GM19324 (cell line): ENCODE measurements at regions not wholly inside any gene's neighbourhood (a gene's known extent, or its start where the extent isn't known, plus 50 kb on each side); places are given as distances from the start of the nearest gene placed in this dataset.
"Not testable (repeated sequence)": the region's sequence is repeated elsewhere in the genome, so short reads cannot be mapped to it uniquely, and the experiment has no call there.

Source experiments
- ATAC-seq: cut with Tn5 transposase; IDR thresholded peaks from one replicate; pipeline ENCODE4 v1.9.1; 2021; ENCODE audit warnings: mild to moderate bottlenecking, moderate library complexity; ENCODE audit not compliant: unreplicated experiment, low FRiP score

DNA sequence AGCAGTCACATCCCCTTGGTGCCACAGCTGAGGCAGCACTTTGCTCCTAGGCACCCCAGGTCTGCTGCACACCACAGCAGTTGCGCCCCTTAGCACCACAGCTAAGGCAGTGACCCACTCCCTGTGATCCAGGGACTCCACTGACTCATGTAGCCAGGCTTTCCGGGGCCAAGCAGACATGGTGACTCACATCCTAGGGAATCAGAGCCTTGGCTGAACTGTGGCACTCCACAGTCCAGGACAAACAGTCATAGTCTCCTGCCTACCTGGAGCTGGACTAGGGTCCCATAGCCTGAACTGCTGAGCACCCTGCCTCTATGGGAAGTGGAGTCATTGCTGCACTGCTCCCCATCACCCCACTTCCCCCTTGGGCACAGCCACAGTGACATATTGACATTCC, 338.7 kb downstream of the NPR3 start:
- ATAC-seq = no peak

- no peak for ATAC-seq
Observed at GRCh38 chr5:33059081-33059480, 348.0 kb downstream of the NPR3 start.

GRCh38 chr5:33065131-33065530, 354.0 kb downstream of the NPR3 start:
- ATAC-seq = no peak

DNA sequence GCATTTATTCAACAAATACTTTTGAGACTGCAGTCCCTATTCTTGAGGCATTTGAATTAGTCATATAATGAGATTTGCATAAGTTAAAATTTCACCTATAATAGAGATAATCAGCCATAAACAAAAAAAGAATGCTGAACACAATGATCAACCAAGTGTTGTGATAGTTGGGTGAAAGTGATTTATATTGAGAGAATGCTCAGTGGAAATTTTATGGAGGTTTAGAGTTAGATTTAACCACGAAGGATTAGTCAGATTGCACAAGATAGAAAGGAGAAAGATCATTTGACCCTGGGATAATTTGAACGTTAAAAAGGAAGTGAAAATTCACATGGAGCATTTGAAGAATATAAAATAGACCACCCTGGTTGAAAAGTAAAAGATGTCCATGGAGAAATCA, 356.2 kb downstream of the NPR3 start:
- no peak for ATAC-seq

DNA sequence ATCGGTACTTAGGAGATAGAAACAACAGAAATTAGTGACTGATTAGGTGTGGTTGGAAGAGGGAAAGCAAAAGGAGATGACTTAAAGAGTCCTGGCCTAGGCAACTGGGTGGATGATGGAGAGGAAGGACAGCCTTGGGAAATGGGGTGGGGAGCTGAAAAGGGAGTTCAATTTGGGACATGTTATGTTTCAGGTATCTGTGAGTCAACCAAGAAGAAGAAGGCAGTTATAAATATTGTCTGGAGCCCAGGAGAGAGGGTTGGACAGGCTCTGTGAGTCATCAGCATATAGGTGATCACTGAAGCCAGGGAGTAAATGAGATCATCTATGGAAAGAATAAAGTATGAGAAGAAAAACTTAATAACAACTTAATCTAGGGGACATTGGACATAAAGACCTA, 357.7 kb downstream of the NPR3 start:
- ATAC-seq = no peak

- no peak for ATAC-seq
Observed at GRCh38 chr5:33072296-33072695, 361.2 kb downstream of the NPR3 start.

DNA sequence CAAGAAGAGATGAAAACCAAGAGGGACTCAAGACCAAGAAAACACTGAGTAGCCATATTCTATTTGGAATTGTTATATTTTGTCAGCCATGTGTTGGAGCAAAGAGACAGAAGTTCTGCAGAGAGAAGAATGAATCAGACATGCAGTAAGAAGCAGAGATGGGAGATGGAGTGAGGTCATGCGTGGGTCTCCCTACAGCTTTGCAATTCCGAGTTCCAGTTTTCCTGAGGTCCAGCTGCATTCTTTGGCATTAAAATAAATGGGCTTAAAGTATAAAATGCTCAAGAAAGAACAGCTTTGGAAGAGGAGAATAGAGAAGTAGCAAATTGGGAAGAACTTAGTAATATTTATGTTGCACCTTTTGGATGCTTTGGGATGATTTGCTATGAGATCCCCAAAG, 361.6 kb downstream of the NPR3 start:
- ATAC-seq = no peak

DNA sequence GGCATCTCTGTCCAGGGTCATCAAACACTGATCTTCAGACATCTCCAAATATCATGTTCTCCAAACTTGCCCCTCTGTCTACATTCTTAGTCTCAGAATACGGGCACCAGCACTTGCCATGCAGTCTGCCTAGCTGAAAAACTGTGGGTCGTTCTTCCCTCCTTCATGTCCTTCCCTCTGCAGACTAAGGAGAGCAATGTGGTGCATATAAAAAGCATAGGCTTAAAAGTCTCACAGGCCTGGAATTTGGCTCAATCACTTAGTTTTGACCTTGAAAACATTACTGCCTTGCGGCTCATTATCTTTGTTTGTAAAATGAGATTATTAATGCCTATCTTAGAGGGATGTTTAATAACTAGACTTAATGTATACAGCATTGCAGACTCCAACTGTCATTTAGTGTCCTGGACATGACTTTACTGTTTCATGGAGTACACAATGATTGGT, 362.8 kb downstream of the NPR3 start:
- no peak for ATAC-seq

DNA sequence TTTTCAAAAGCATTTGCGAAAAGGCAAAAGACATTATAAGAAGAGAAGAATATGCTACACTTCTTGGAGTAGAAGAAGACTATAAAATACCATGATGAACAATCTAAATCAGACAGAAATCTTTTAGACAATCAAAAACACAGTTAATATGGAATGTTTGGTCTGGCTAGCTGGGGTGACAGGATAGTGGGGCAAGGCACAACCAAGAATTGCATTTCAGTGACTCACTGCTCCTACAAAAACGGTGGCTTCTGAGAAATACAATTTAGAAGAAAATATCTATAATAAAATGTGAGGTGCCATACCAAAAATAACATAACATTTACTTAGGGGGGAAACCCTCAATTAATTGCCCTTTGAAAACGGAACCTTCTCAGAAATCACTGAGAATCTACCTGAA, 363.4 kb downstream of the NPR3 start:
- no peak for ATAC-seq

- no peak for ATAC-seq
Observed at GRCh38 chr5:33075731-33076130, 364.6 kb downstream of the NPR3 start.

- ATAC-seq = no peak
Observed at GRCh38 chr5:33079548-33079947, 361.2 kb upstream of the TARS1 start.

DNA sequence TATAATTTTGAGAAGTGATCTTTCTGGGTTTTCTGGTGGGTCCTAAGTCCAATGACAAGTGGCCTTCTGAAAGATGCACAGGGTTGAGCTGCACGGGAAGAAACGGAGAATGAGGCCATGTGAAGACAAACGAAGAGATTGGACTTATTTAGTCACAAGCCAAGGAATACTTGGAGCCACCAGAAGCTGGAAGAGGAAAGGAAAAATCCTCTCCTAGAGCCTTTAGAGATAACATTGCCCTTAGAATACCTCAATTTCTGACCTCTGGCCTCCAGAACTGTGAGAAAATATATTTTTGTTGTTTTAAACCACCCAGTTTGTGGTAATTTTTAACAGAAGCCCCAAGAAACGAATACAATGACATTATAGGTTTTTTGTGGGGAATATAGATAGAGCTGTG, 360.5 kb upstream of the TARS1 start:
- no peak for ATAC-seq

- ATAC-seq = no peak
Observed at GRCh38 chr5:33088176-33088575, 352.6 kb upstream of the TARS1 start.

- no peak for ATAC-seq
Observed at GRCh38 chr5:33091571-33092363, 349.0 kb upstream of the TARS1 start.

DNA sequence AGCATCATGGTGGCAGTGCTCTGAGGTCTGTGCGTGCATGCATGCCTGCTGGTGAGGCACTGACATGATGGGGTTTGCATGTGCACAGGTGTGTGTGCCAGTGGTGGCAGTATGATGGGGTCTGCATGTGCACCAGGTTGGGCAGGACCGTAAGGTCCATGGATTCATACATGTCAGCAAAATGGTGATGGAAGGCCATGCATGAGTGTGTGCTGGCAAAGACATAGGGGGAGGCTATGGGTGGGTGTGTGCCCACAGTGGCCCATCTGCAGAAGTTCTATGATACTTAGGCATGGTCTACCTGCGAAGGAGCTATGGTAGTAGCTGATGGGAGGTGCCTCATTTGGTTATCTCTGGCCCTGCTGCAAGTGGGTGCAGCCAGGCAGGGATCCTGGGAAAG, 348.0 kb upstream of the TARS1 start:
- ATAC-seq = no peak

DNA sequence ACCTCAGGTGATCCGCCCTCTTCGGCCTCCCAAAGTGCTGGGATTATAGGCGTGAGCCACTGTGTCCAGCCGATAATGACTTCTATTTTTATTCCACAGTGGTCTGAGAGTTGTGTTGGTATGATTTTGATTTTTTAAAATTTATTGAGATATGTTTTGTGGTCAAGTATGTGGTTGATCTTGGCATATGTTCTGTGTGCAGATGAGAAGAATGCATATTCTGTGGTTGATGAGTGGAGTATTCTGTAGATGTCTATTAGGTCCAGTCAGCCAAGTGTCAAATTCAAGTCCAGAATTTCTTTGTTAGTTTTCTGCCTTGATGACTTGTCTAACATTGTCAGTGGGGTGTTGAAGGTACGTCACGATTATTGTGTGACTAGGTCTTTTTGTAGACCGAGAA, 338.2 kb upstream of the TARS1 start:
- no peak for ATAC-seq

DNA sequence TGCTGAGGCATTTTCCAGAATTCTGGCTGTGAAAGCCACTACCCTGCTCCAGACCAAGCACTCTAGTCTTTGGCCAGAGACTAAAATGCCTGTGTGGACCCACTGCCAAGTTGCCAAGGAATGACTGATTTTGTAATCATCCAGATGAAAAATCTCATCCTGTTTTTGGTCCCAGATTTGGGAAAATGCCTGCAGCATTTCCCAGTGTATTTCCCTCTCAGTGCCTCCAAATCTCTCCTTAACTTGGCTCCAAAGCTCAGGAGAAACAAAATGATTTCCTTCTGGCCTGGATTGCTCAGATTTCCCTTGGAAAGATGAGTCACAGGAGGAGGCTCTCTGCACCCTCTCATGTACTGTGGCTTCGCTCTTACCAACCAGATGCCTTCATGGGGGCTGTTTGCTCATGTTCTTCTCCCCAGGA, 335.2 kb upstream of the TARS1 start:
- no peak for ATAC-seq

- ATAC-seq = not testable (repeated sequence)
Observed at GRCh38 chr5:33110496-33110895, 330.3 kb upstream of the TARS1 start.

GRCh38 chr5:33114361-33114760, 326.4 kb upstream of the TARS1 start:
- no peak for ATAC-seq

DNA sequence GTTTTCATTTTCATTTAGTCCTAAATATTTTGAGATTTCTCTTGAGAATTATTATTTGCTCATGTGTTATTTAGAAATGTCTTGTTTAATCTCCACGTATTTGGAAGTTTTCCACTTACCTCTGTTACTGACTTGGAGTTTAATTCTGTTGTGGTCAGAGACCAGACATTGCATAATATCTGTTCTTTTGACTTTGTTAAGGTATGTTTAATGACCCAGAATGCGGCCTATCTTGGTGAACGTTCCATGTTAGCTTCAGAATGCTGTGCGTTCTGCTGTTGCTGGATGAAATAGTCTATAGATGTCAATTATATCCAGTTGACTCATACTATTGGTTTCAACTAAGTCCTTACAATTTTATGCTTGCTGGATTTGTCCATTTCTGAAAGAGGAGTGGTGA, 325.3 kb upstream of the TARS1 start:
- ATAC-seq = no peak

GRCh38 chr5:33118761-33119415, 321.9 kb upstream of the TARS1 start:
- ATAC-seq = no peak

DNA sequence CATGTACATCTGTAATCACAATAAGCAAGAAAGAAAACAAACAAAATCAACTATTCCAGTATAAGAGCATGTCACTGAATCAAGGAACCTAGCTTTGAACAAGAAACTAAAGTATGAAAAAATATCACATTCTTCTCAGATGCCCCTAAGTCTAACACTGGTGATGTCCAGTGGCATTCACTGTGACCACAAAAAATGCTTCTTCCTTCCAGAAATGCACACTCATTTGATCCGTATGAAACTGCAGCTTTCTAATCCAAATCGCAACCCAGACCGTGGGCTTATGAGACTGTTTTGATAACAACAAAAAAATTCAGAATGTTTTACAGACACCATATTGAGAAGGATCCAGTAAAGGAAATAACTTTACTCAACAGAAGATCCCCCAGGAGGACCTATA, 320.1 kb upstream of the TARS1 start:
- no peak for ATAC-seq
